GM13977 (cell line): ENCODE measurements at regions not wholly inside any gene's neighbourhood (a gene's known extent, or its start where the extent isn't known, plus 50 kb on each side); places are given as distances from the start of the nearest gene placed in this dataset.

ENCODE experiments used
- DNase-seq: peaks from one replicate; pipeline ENCODE4 v3.0.0; 2012; ENCODE audit warnings: low spot score
- CTCF ChIP-seq: IDR thresholded peaks from 2 replicates; pipeline ENCODE4 v1.5.1; 2012; ENCODE audit warnings: mild to moderate bottlenecking, control low read depth; ENCODE audit not compliant: insufficient read depth; ENCODE audit errors: extremely low read depth, missing control alignments
- in situ Hi-C: fragments of 300-500 bp; cut with MboI; formaldehyde crosslinking; loops from one replicate; pipeline ENCODE4 v1.12.0; 2022; ENCODE audit warnings: low sequenced_read_pairs, low pct_unique_long_range_greater_than_20kb, mixed read lengths, inconsistent platforms; ENCODE audit not compliant: unreplicated experiment

- DNase-seq, result no peak
- no peak for TF ChIP-seq CTCF
- in situ Hi-C loops, result no loop called here
Measured at GRCh38 chr4:10861036-10861435, 176.5 kb upstream of the CLNK start.

GRCh38 chr4:10856271-10856782 is 171.8 kb upstream of the CLNK start:
- TF ChIP-seq CTCF, result no peak
- in situ Hi-C loops, result no loop called here
- DNase-seq, result no peak

- in situ Hi-C loops, result no loop called here
- no peak for TF ChIP-seq CTCF
Measured at GRCh38 chr4:10853196-10853595, 168.6 kb upstream of the CLNK start.

GRCh38 chr4:10841697-10842096 is 157.1 kb upstream of the CLNK start:
- no peak for TF ChIP-seq CTCF
- DNase-seq, result no peak
- in situ Hi-C loops, result no loop called here

More at GRCh38 chr4:10853196-10853595, 168.6 kb upstream of the CLNK start:
- no peak for DNase-seq

GRCh38 chr4:10837151-10837550 is 152.6 kb upstream of the CLNK start:
- no peak for TF ChIP-seq CTCF
- in situ Hi-C loops, result no loop called here
- no peak for DNase-seq

- TF ChIP-seq CTCF, result no peak
- in situ Hi-C loops, result no loop called here
- DNase-seq, result no peak
Measured at GRCh38 chr4:10832806-10833628, 148.4 kb upstream of the CLNK start.
